ENCODE measurements at regions not wholly inside any gene's neighbourhood (a gene's known extent, or its start where the extent isn't known, plus 50 kb on each side); places are given as distances from the start of the nearest gene placed in this dataset.

DNA sequence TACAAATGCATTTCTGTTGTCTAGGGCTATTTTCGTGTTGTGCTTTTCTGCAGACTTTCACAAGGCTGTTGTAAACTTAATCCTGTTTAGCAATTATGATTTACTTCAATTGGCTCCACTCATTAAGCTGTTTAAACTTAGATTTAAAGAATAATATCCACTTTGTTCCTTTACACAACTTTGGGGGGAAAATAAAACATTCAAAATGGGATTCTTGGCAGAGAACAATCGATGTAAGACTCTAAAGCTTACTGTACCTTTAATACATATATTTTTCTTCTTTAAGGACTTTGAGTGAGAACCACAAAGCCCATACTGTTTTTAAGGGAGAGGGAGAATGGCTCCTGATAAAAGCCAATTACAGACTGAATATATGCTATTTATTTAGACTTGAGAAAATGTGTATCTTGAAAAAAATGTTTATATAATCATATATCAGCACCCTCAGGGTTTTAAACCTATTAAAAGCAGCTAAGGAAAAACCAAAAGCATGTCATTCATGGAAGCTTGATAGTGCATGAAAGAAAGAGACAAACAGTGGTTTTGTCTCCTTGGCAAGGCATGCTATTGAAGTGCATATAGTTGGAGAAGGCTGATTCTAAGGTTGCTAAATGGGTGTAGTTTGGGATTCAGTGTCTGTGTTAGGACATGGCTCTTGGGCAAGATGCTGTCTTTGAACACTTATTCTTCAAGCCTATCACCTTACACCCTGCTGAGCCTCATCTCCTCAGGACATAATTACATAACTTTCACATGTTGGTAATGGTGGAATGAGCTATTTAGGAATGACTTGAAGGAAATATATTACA, 293.4 kb upstream of the TBC1D5 start:
- DNase-seq = no peak

- no peak for DNase-seq
Observed at GRCh38 chr3:18033581-18034108, 291.2 kb upstream of the TBC1D5 start.

GRCh38 chr3:18030371-18030870, 288.0 kb upstream of the TBC1D5 start:
- DNase-seq = no peak

GRCh38 chr3:18027161-18027939, 284.9 kb upstream of the TBC1D5 start:
- no peak for DNase-seq

DNA sequence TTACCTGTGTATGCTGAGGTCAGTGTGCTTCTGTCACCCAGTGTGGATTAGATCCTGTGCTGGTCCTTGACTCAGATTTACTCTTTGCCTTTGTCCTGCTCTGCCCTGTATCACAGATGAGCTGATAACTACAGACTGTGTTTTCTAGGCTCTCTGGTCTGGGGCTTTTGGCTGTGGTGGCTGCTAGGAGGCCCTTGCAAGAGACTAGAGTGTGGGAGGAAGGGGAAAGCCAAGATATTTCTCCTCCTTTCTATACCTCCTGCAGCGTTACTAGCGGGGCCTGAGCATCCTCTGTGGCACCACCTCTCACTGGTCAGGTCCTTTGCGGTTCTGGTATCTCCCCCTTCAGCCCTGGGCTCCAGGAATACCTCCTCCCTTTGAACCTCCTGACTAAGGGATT, 282.3 kb upstream of the TBC1D5 start:
- DNase-seq = no peak

- DNase-seq = no peak
Observed at GRCh38 chr3:18019161-18019495, 276.7 kb upstream of the TBC1D5 start.

GRCh38 chr3:18018491-18019160, 276.2 kb upstream of the TBC1D5 start:
- DNase-seq = no peak

- no peak for DNase-seq
Observed at GRCh38 chr3:18016366-18016765, 273.9 kb upstream of the TBC1D5 start.

- DNase-seq = no peak
Observed at GRCh38 chr3:18012933-18013332, 270.5 kb upstream of the TBC1D5 start.

- no peak for DNase-seq
Observed at GRCh38 chr3:18012436-18012835, 270.0 kb upstream of the TBC1D5 start.

DNA sequence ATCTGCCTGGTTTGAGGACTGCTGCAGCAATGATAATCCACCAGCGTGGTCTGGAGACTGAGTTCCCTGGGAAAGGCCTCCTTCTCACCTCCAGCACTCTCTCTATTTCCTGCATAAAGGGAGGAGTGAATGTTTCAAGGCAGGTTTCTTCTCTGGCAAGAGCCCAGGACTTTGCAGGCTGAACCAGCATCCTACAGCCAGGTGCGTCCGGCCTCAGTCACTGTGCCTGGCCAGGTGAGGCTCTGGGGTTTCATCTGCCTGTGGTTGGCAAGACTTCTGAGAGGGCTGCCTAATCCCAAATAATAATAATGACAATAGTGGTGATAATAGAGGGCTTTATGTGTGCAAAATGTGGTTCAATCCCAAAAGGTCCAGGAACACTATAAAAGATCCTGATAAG, 269.0 kb upstream of the TBC1D5 start:
- DNase-seq = no peak

GRCh38 chr3:18010001-18010400, 267.6 kb upstream of the TBC1D5 start:
- DNase-seq = no peak

DNA sequence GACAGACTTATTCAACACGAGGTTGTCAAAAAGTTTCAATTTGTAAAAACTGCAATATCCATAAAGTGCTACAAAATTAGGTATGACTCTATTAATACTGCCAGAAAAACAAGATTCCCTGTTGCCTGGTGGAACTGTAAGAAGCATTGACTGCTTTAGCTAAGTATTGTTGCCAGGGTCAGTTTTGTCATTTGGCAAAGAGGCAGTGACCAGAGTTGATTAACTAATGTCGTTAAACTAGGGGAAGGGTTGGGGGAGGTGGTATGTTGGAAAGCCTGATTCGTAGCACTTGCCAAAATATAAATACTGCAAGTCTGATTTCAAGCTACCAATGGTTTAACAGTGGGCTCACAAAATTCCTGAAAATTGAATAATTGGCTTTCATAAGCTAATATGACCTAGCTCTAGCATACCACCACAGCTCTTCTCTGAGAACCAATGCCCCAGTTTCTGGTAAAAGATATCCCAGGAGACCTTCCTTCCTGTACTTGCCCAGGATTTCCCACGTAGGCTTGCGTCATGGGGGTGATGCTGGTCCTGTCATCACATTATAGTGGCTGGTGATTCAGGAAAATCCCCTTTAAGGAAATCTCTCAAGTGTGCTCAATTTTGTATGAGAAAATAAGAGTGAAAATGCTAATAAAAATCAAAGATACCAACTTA, 266.4 kb upstream of the TBC1D5 start:
- no peak for DNase-seq

GRCh38 chr3:18007980-18008379, 265.5 kb upstream of the TBC1D5 start:
- no peak for DNase-seq

DNA sequence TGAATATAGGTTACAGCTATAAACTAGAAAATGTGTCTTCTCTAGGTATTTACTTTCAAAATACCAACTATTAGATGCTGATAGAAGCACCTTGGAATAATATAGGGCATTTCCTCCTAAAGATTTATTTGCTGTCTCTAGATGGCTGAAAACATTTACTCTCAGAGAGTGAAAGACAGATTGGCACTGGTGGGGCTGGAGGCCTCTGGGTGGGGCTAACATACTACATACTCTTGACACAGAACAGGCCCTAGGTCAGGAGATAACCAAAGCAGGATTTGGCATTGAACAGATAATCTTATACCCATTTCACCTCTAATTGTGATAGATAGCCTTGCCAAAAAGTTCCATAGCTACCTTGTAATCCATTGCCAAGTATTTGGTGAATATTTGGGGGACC, 253.3 kb upstream of the TBC1D5 start:
- no peak for DNase-seq

DNA sequence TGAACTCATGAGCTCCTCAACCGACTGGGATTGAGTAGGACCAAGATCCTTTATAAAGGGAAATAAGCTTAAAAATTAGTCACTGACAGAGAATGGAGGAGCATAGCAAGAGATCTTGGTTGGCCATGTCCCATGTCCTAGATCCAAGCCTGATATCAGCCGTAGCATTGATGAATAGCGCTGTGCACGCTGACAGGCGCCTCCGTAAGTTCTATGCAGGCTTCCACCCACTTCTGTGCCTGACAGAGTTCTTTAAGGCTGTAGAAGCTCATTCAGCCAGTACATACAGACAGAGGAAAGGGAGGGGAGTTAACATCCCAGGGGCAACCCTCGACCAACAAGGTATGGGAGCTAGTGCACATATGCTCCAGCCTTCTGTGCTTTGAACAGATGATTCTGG, 251.7 kb upstream of the TBC1D5 start:
- DNase-seq = no peak

- no peak for DNase-seq
Observed at GRCh38 chr3:17990390-17990789, 248.0 kb upstream of the TBC1D5 start.

DNA sequence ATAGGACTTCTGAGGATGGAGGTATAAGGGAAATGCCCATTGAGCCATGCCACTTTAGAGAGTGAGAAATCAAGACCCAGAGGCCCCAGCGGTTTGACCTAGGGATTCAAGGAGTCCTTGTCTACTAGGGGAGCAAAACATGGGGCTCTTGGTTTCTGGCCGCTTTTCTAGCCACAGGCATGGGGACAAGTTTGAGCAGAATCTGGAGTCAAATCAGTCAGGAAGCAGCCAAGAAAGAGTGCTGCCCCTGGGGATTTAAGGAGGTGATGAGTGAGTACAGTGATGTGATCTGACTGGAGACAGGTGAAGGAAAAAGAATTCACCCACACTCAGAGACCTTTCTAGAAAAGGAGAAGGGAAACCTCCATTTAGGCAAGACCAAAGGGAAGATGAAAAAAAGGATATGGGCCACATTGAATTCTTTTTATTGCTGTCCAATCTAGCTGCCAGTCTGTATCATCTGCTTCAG, 244.0 kb upstream of the TBC1D5 start:
- DNase-seq = no peak

DNA sequence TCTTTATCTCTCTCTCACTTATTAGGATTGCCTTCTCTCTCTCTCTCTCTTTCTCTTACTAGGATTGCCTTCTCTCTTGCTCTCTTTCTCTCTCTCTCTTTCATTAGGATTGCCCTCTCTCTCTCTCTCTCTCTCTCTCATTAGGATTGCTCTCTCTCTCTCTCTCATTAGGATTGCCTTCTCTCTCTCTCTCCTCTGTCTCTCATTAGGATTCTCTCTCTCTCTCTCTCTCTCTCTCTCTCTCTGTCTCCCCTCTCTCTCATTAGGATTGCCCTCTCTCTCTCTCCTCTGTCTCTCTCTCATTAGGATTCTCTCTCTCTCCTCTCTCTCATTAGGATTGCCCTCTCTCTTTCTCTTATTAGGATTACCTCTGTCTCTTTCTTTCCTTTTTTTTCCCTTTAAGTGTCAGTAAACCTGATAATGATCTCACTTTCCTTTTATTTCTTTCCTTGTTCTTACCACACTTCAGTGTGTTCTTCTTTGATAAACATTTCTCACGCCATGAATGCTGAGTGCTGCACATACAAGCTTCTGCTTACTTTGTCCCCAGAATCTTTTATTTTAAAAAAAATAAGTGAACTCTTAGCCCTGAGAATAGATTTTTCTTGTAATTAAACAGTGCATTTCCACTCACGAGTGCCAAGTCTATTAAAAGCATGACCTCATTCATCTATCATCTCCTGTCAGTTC, 243.4 kb upstream of the TBC1D5 start:
- DNase-seq = no peak

DNA sequence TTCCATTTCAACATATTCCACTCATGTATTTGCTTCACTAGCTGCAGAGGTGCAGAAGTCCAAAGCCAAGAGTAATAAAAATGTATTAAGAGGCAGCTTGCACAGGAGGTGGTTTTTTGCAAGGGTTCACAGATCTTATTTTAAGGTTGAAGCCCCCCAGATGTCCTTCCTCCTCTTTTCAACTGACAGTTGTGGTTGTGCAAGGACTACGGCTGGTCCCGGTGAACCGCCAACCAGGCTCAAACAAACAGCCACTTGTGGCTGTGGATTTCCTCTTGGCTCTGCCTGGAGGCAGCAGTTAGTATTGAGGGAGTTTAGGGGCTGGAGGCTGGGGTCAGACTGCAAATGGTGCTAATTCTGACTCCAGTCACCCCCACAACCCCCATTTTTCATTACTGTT, 240.7 kb upstream of the TBC1D5 start:
- no peak for DNase-seq

- no peak for DNase-seq
Observed at GRCh38 chr3:17982211-17982880, 239.9 kb upstream of the TBC1D5 start.

- DNase-seq = no peak
Observed at GRCh38 chr3:17980863-17981262, 238.4 kb upstream of the TBC1D5 start.

Measured in activated CD4-positive, alpha-beta T cell treated with anti-CD3 and anti-CD28 coated beads, Interleukin-2, amount 50 U/mL, for 16 hours (primary cell).